GM21390 (cell line): ENCODE measurements at regions not wholly inside any gene's neighbourhood (a gene's known extent, or its start where the extent isn't known, plus 50 kb on each side); places are given as distances from the start of the nearest gene placed in this dataset.

Experiments used
- ATAC-seq: cut with Tn5 transposase; IDR thresholded peaks from one replicate; pipeline ENCODE4 v1.9.1; 2021; ENCODE audit not compliant: unreplicated experiment

GRCh38 chr10:54869022-54869421, 68.0 kb upstream of the PCDH15 start:
- no peak for ATAC-seq

- ATAC-seq: no peak
Measured at GRCh38 chr10:54866666-54867065, 65.6 kb upstream of the PCDH15 start.

DNA sequence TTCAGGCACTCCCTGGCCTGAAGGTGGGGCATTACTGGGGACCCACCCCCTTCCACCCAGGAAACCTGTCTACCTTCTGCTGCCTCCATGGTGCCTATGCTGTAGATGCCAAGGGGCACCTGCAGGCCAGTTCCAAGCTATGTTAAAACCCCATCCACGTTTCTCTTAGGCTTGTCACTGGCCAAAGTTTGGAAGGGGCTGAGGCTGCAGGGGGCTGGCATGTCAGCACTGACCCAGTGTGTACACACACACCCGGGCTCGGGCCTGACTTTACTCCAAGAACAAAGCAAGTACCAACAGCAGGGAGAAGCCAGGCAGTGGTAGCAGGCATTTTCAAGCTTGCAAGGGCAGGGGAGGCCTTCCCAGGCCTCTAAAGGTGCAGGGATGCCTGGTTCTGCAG, 53.8 kb upstream of the PCDH15 start:
- ATAC-seq: no peak

DNA sequence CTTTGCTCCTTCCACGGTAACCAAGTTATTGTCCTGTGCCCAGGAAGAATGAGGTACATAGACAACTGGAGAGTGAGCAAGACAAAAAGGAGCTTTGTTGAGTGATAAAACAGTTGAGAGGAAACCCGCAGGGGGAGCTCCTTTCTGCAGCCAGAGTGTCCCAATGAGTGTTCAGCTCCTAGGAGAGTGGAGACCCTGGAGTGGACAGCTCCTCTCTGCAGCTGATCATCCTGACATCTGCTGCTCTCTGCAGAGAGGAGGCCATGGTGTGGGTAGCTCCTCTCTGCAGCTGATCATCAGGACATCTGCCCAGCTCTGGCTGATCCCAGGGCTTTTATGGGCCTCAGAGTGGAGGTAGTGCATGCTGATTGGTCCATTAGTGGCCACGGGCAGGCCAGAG, 53.4 kb upstream of the PCDH15 start:
- ATAC-seq: no peak

GRCh38 chr10:54853883-54854282, 52.9 kb upstream of the PCDH15 start:
- ATAC-seq: no peak
